HG03175 (cell line): ENCODE measurements at regions not wholly inside any gene's neighbourhood (a gene's known extent, or its start where the extent isn't known, plus 50 kb on each side); places are given as distances from the start of the nearest gene placed in this dataset.
A peak's percentile ranks its signal among the peaks of the same experiment; 100 is the strongest.

ENCODE experiments used
- ATAC-seq: cut with Tn5 transposase; IDR thresholded peaks from one replicate; pipeline ENCODE4 v1.9.1; 2021; ENCODE audit warnings: mild to moderate bottlenecking, moderate library complexity; ENCODE audit not compliant: unreplicated experiment

GRCh38 chr3:99016452-99016851 lies 115.0 kb upstream of the DCBLD2 start:
- no peak for ATAC-seq

- no peak for ATAC-seq
Observed at GRCh38 chr3:99013777-99014315, 112.4 kb upstream of the DCBLD2 start.

GRCh38 chr3:99013077-99013476 lies 111.6 kb upstream of the DCBLD2 start:
- ATAC-seq = no peak

GRCh38 chr3:99012051-99012450 lies 110.6 kb upstream of the DCBLD2 start:
- peak; percentile 91 for ATAC-seq

- ATAC-seq = no peak
Observed at GRCh38 chr3:99009851-99010250, 108.4 kb upstream of the DCBLD2 start.

- ATAC-seq = no peak
Observed at GRCh38 chr3:99006686-99007085, 105.2 kb upstream of the DCBLD2 start.

- ATAC-seq = no peak
Observed at GRCh38 chr3:98999675-99000074, 98.2 kb upstream of the DCBLD2 start.

GRCh38 chr3:98994128-98994762 lies 92.8 kb upstream of the DCBLD2 start:
- no peak for ATAC-seq

GRCh38 chr3:98991393-98991792 lies 89.9 kb upstream of the DCBLD2 start:
- no peak for ATAC-seq

GRCh38 chr3:98990657-98991056 lies 89.2 kb upstream of the DCBLD2 start:
- no peak for ATAC-seq

GRCh38 chr3:98986073-98986472 lies 84.6 kb upstream of the DCBLD2 start:
- no peak for ATAC-seq

- no peak for ATAC-seq
Observed at GRCh38 chr3:98985431-98985830, 83.9 kb upstream of the DCBLD2 start.

GRCh38 chr3:98984024-98984423 lies 82.5 kb upstream of the DCBLD2 start:
- ATAC-seq = no peak

GRCh38 chr3:98982351-98982750 lies 80.9 kb upstream of the DCBLD2 start:
- no peak for ATAC-seq

- peak; percentile 77 for ATAC-seq
Observed at GRCh38 chr3:98980915-98981596, 79.6 kb upstream of the DCBLD2 start.

- ATAC-seq = no peak
Observed at GRCh38 chr3:98979296-98979695, 77.8 kb upstream of the DCBLD2 start.

- no peak for ATAC-seq
Observed at GRCh38 chr3:98978068-98978811, 76.7 kb upstream of the DCBLD2 start.

GRCh38 chr3:98977520-98977919 lies 76.0 kb upstream of the DCBLD2 start:
- ATAC-seq = no peak

GRCh38 chr3:98974442-98974841 lies 72.9 kb upstream of the DCBLD2 start:
- ATAC-seq = no peak

- ATAC-seq = no peak
Observed at GRCh38 chr3:98972720-98973119, 71.2 kb upstream of the DCBLD2 start.

GRCh38 chr3:98972155-98972554 lies 70.7 kb upstream of the DCBLD2 start:
- ATAC-seq = no peak

GRCh38 chr3:98971169-98971681 lies 69.7 kb upstream of the DCBLD2 start:
- no peak for ATAC-seq
